OCI-LY7 (cell line): ENCODE measurements at regions not wholly inside any gene's neighbourhood (a gene's known extent, or its start where the extent isn't known, plus 50 kb on each side); places are given as distances from the start of the nearest gene placed in this dataset.

ENCODE experiments used
- BruUV-seq: library from RNA; stranded (reverse); fragments of 400-500 nt; replicated peaks from 2 replicates; lab custom pipeline; 2021; lab: Mats Ljungman, UMichigan
- CTCF ChIA-PET: fragments of 300-600 bp; sonication (Branson Sonifier 250); formaldehyde crosslinking; loops from one replicate; lab custom pipeline; 2022; ENCODE audit warnings: antibody characterized with exemption; ENCODE audit not compliant: unreplicated experiment; lab: Charles Lee
- POLR2A ChIA-PET: fragments of 300-600 bp; sonication (Branson Sonifier 250); formaldehyde crosslinking; loops from one replicate; lab custom pipeline; 2022; ENCODE audit warnings: antibody characterized with exemption; lab: Charles Lee
- DNase-seq: peaks from one replicate; pipeline ENCODE4 v3.0.0-alpha.2; 2015; ENCODE audit warnings: low spot score
- H2AFZ ChIP-seq: fragments of 200-600 bp; sonication (generic), shearing (Covaris generic); 2 replicates; pipeline ENCODE4 v1.6.1; 2014; ENCODE audit warnings: mild to moderate bottlenecking, antibody characterized with exemption, low read length, moderate library complexity
- H3K27ac ChIP-seq: fragments of 200-600 bp; sonication (generic); 2 replicates; pipeline ENCODE4 v1.5.1; 2014; ENCODE audit warnings: mixed run types, low read depth, mild to moderate bottlenecking, moderate library complexity, low read length, inconsistent platforms; ENCODE audit not compliant: poor library complexity, severe bottlenecking
- H3K36me3 ChIP-seq: fragments of 200-600 bp; sonication (generic); 2 replicates; pipeline ENCODE4 v1.6.1; 2014; ENCODE audit warnings: mild to moderate bottlenecking, antibody characterized with exemption, low read length, moderate library complexity, mixed read lengths; ENCODE audit not compliant: insufficient read depth
- H3K4me1 ChIP-seq: fragments of 200-600 bp; sonication (generic); 2 replicates; pipeline ENCODE4 v1.5.1; 2014; ENCODE audit warnings: mild to moderate bottlenecking, low read length; ENCODE audit not compliant: insufficient read depth, poor library complexity, severe bottlenecking
- H3K4me2 ChIP-seq: fragments of 200-600 bp; sonication (generic); 2 replicates; pipeline ENCODE4 v1.6.1; 2014; ENCODE audit warnings: mild to moderate bottlenecking, low read length
- H3K4me3 ChIP-seq: fragments of 200-600 bp; sonication (generic); 2 replicates; pipeline ENCODE4 v1.5.1; 2014; ENCODE audit warnings: mild to moderate bottlenecking, low read depth, low read length; ENCODE audit not compliant: poor library complexity, severe bottlenecking
- H3K79me2 ChIP-seq: fragments of 200-600 bp; sonication (generic); 2 replicates; pipeline ENCODE4 v1.6.1; 2016; ENCODE audit warnings: low read depth, mild to moderate bottlenecking, low read length, moderate library complexity, mixed read lengths; ENCODE audit not compliant: insufficient read depth
- H3K9me2 ChIP-seq: fragments of 200-600 bp; sonication (generic); 2 replicates; pipeline ENCODE4 v1.6.1; 2016; ENCODE audit warnings: mild to moderate bottlenecking, low read length, mixed read lengths; ENCODE audit not compliant: insufficient read depth
- H3K9me3 ChIP-seq: fragments of 200-600 bp; sonication (generic); 2 replicates; pipeline ENCODE4 v1.6.1; 2014; ENCODE audit warnings: mild to moderate bottlenecking, mixed run types, low read length, mixed read lengths
- H4K20me1 ChIP-seq: fragments of 200-600 bp; sonication (generic); 2 replicates; pipeline ENCODE4 v1.6.1; 2014; ENCODE audit warnings: mild to moderate bottlenecking, antibody characterized with exemption, low read length, moderate library complexity, mixed read lengths; ENCODE audit not compliant: insufficient read depth
- CTCF ChIP-seq: fragments of 200-600 bp; sonication (generic); conservative IDR thresholded peaks from 2 replicates; pipeline ENCODE4 v1.5.1; 2014; ENCODE audit warnings: mild to moderate bottlenecking, antibody characterized with exemption, low read length, moderate library complexity, mixed read lengths
- EZH2phosphoT487 ChIP-seq: fragments of 200-600 bp; sonication (generic); IDR thresholded peaks from 2 replicates; pipeline ENCODE4 v1.6.1; 2018; ENCODE audit warnings: low read depth, borderline replicate concordance, mild to moderate bottlenecking, mixed run types, antibody characterized with exemption, low read length, moderate library complexity, mixed read lengths
- intact Hi-C: fragments of 100-400 bp; cut with micrococcal nuclease; formaldehyde crosslinking; loops from one replicate; pipeline ENCODE4 v1.10.0; 2022; ENCODE audit not compliant: unreplicated experiment

- Histone ChIP-seq H2AFZ (no peak overlapping the region), H3K9me2 (no peaks in the 10 kb centered on the region), H3K9me3 (no peaks in the 10 kb centered on the region), H3K4me2 (no peak overlapping the region), H4K20me1 (no peaks in the 10 kb centered on the region; the same call in 1 of the 2 replicates), H3K36me3 (no peaks in the 10 kb centered on the region), H3K4me1 (no peaks in the 10 kb centered on the region), H3K27ac (no peak overlapping the region), H3K79me2 (no peaks in the 10 kb centered on the region), H3K4me3 (no peak overlapping the region)
- no peak for DNase-seq
- POLR2A ChIA-PET = no interaction called here
- CTCF ChIA-PET = no interaction called here
- intact Hi-C loops = no loop called here
- no peak for TF ChIP-seq EZH2phosphoT487
- TF ChIP-seq CTCF = no peak
- no TSS peak for BruUV-seq
Measured at GRCh38 chr3:118126751-118127150, 907.9 kb downstream of the IGSF11 start.

GRCh38 chr3:118127992-118128391 lies 906.7 kb downstream of the IGSF11 start:
- no peak overlapping the region for H3K4me2 ChIP-seq
- no peaks in the 10 kb centered on the region for H3K4me1 ChIP-seq
- POLR2A ChIA-PET = no interaction called here
- TF ChIP-seq CTCF (no peak), EZH2phosphoT487 (no peak)
- no peaks in the 10 kb centered on the region for H4K20me1 ChIP-seq
- H3K4me3 ChIP-seq = no peak overlapping the region
- intact Hi-C loops = no loop called here
- no peaks in the 10 kb centered on the region for H3K79me2 ChIP-seq
- no peak overlapping the region for H2AFZ ChIP-seq
- CTCF ChIA-PET = no interaction called here
- H3K9me3 ChIP-seq = no peaks in the 10 kb centered on the region
- H3K9me2 ChIP-seq = no peaks in the 10 kb centered on the region
- no peak overlapping the region for H3K27ac ChIP-seq
- BruUV-seq = no TSS peak
- DNase-seq = no peak
- no peaks in the 10 kb centered on the region for H3K36me3 ChIP-seq

DNA sequence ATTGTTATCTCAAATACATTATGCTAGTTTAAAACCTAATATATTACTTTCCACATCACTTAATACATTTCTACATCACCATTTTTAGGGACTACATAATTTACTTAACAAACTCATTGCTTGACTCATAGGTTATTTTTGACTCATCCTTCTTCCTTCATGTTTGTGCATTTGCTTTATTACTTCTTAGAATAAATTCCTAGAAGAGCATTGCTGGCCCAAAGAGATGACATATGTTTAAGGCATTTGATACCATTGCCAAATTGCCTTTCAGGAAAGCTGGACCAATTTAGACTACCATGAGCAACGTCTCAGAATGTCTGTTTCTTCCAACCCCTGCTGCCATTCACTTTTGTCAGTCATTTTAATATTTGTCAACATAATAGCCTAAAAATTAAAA lies 905.8 kb downstream of the IGSF11 start:
- H3K9me2 ChIP-seq = no peaks in the 10 kb centered on the region
- ChIA-PET CTCF (no interaction called here), POLR2A (no interaction called here)
- H3K4me2 ChIP-seq = no peak overlapping the region
- BruUV-seq = no TSS peak
- no peaks in the 10 kb centered on the region for H4K20me1 ChIP-seq
- H3K27ac ChIP-seq = no peak overlapping the region
- H3K4me3 ChIP-seq = no peak overlapping the region
- no peaks in the 10 kb centered on the region for H3K79me2 ChIP-seq
- no peaks in the 10 kb centered on the region for H3K9me3 ChIP-seq
- no peaks in the 10 kb centered on the region for H3K36me3 ChIP-seq
- H3K4me1 ChIP-seq = no peaks in the 10 kb centered on the region
- TF ChIP-seq CTCF (no peak), EZH2phosphoT487 (no peak)
- intact Hi-C loops = no loop called here
- H2AFZ ChIP-seq = no peak overlapping the region
- no peak for DNase-seq
